PFSK-1 (cell line): ENCODE measurements at regions not wholly inside any gene's neighbourhood (a gene's known extent, or its start where the extent isn't known, plus 50 kb on each side); places are given as distances from the start of the nearest gene placed in this dataset.

Experiments
- FOXP2 ChIP-seq: optimal IDR thresholded peaks from 2 replicates; pipeline ENCODE3; 2011; ENCODE audit warnings: borderline replicate concordance, control low read depth, inconsistent platforms; ENCODE audit not compliant: insufficient read depth; ENCODE audit errors: extremely low read length, extremely low read depth
- POLR2AphosphoS5 ChIP-seq: IDR thresholded peaks from 2 replicates; pipeline ENCODE4 v1.6.1; 2012; ENCODE audit warnings: low read depth, mild to moderate bottlenecking, control low read depth, low read length, moderate library complexity
- TAF1 ChIP-seq: IDR thresholded peaks from 2 replicates; pipeline ENCODE4 v1.6.1; 2012; ENCODE audit warnings: low read length, control low read depth, borderline replicate concordance; ENCODE audit not compliant: insufficient read depth
- TF ChIP-seq, protein P1 (sequence below), 2 experiments: IDR thresholded peaks; 2 replicates each; pipeline versions ENCODE4 v1.6.1 to v1.8.0; 2011 to 2012; ENCODE audit warnings: low read depth in 2 of 2, low read length in 2 of 2, control low read depth in 1 of 2, inconsistent platforms in 1 of 2, mild to moderate bottlenecking in 1 of 2, moderate library complexity in 1 of 2; ENCODE audit not compliant: insufficient read depth in 1 of 2

DNA sequence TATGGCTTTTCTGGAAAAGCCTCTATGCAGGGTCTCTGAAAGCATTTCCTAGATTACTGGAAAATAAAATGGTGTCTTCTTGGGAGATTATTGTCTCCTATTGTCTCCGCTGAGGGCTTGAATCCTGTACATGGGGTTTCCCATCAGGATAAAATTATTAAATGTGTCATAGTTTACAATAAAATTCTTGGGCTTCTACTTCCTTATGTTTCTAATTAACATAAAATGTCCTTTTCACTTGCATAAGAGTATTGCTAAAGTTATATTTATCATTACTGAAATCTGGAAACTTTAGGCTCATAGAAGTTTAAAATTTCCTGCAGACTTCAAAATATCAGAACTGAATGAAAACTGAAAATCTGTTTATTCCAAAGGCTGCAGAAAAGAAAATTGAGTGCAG lies 595.5 kb upstream of the AGTR1 start:
- TF ChIP-seq POLR2AphosphoS5: no peak
- TF ChIP-seq, protein P1, sequence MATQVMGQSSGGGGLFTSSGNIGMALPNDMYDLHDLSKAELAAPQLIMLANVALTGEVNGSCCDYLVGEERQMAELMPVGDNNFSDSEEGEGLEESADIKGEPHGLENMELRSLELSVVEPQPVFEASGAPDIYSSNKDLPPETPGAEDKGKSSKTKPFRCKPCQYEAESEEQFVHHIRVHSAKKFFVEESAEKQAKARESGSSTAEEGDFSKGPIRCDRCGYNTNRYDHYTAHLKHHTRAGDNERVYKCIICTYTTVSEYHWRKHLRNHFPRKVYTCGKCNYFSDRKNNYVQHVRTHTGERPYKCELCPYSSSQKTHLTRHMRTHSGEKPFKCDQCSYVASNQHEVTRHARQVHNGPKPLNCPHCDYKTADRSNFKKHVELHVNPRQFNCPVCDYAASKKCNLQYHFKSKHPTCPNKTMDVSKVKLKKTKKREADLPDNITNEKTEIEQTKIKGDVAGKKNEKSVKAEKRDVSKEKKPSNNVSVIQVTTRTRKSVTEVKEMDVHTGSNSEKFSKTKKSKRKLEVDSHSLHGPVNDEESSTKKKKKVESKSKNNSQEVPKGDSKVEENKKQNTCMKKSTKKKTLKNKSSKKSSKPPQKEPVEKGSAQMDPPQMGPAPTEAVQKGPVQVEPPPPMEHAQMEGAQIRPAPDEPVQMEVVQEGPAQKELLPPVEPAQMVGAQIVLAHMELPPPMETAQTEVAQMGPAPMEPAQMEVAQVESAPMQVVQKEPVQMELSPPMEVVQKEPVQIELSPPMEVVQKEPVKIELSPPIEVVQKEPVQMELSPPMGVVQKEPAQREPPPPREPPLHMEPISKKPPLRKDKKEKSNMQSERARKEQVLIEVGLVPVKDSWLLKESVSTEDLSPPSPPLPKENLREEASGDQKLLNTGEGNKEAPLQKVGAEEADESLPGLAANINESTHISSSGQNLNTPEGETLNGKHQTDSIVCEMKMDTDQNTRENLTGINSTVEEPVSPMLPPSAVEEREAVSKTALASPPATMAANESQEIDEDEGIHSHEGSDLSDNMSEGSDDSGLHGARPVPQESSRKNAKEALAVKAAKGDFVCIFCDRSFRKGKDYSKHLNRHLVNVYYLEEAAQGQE (IDR thresholded peaks at IDR 0.05; ENCODE audit: insufficient read depth in 1 of 2, low read depth in 2 of 2, low read length in 2 of 2): no peak
- TF ChIP-seq FOXP2: no peak
- no peak for TF ChIP-seq TAF1
